GM12892 (cell line): ENCODE measurements at regions not wholly inside any gene's neighbourhood (a gene's known extent, or its start where the extent isn't known, plus 50 kb on each side); places are given as distances from the start of the nearest gene placed in this dataset.

Experiments
- DNase-seq: peaks from one replicate; pipeline ENCODE4 v3.0.0; 2011; ENCODE audit not compliant: insufficient read length
- FAIRE-seq: peaks from 2 replicates; lab custom pipeline; 2011; peaks lifted over from hg19 to GRCh38; lab: Jason Lieb, UNC
- POLR2A ChIP-seq: IDR thresholded peaks from 2 replicates; pipeline ENCODE4 v1.6.1; 2011; ENCODE audit warnings: low read depth, low read length, control low read depth
- POLR2AphosphoS5 ChIP-seq: IDR thresholded peaks from 2 replicates; pipeline ENCODE4 v1.6.1; 2011; ENCODE audit warnings: low read depth, low read length, control low read depth
- TAF1 ChIP-seq: IDR thresholded peaks from 2 replicates; pipeline ENCODE4 v1.6.1; 2011; ENCODE audit warnings: low read depth, mild to moderate bottlenecking, control low read depth, low read length, borderline replicate concordance

DNA sequence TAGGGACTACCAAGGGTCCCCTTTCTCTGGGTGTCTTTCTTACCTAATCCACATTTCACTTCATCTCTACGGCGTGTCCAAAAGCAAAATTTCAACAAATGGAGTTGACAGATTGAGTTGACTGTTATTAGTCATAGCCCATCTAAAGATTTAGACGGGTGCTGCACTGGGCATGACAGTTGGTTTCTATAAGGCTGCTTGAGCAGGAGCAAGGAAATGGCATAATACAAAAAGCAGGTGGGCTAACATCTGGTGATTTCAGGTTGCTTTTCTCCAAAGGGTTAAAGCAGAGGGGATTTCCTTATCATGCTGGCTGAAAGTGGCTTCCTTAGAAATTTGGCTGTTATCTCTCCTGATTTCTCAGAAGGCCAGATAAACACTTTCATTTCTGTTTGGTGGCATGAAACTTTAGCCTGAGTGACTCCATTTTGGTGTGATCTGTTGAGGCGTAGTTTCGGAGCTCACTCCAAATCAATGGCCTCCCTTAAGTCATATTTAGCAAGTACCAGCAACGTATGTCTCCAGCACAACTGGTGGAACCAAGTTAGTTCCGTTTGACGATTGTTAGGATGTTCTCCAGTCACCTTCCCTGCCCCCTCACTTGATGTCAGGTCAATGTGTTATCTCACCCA lies 440.4 kb downstream of the FGF9 start:
- FAIRE-seq: peak; percentile 57
- no peak for DNase-seq

GRCh38 chr13:22111961-22112360 lies 441.1 kb downstream of the FGF9 start:
- no peak for TF ChIP-seq POLR2A
- no peak for TF ChIP-seq TAF1
- no peak for TF ChIP-seq POLR2AphosphoS5
- FAIRE-seq (peak; percentile 54), DNase-seq (no peak)

More for the DNA sequence above, 440.4 kb downstream of the FGF9 start:
- TF ChIP-seq TAF1: no peak
- TF ChIP-seq POLR2A: no peak
- TF ChIP-seq POLR2AphosphoS5: no peak

GRCh38 chr13:22112956-22113745 lies 442.3 kb downstream of the FGF9 start:
- TF ChIP-seq POLR2A (no peak), POLR2AphosphoS5 (no peak), TAF1 (no peak)
- FAIRE-seq (peak; percentile 42), DNase-seq (no peak)

GRCh38 chr13:22114630-22115311 lies 443.9 kb downstream of the FGF9 start:
- FAIRE-seq: peak; percentile 90
- peak; percentile 44 for DNase-seq
- TF ChIP-seq POLR2A (0 out of 2 replicates have a peak, but pooled peaks have one; percentile 24), POLR2AphosphoS5 (no peak), TAF1 (no peak)

GRCh38 chr13:22118158-22118557 lies 447.3 kb downstream of the FGF9 start:
- no peak for TF ChIP-seq TAF1
- DNase-seq (no peak), FAIRE-seq (peak; percentile 33)

GRCh38 chr13:22120646-22121045 lies 449.8 kb downstream of the FGF9 start:
- TF ChIP-seq POLR2A: no peak
- no peak for TF ChIP-seq POLR2AphosphoS5
- no peak for TF ChIP-seq TAF1
- DNase-seq (no peak), FAIRE-seq (no peak)

DNA sequence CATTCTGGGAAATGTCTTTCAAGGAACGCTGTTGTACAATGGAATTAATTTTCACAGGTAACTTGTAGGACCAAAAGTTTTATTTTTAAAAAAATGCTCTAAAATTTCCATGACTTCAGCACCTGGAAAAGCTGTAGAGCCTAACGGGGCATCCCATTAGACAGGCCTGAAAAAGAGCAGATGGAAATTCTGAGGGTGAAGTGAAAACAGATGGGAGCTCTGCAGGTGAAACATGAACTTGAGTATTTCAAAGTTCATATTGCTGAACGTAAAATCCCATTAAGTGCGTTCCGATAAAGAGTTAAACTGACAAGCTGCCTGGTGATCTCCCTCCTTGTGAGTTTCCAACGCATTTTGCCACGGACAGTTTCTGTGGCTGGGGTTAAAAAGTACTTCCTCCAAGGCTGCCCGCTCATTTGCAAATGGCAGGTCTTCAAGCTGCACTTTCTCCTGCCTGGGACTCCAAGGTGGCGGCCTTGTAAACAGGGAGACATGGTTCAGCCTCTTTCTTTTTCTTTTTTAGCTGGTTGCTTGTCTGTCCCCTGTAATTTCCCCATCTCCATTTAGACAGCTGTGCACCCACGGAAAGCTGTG lies 450.4 kb downstream of the FGF9 start:
- TF ChIP-seq TAF1 (no peak), POLR2A (no peak), POLR2AphosphoS5 (no peak)
- no peak for DNase-seq
- FAIRE-seq: no peak

- FAIRE-seq: peak; percentile 48
- TF ChIP-seq POLR2AphosphoS5: no peak
- TF ChIP-seq POLR2A: no peak
- no peak for TF ChIP-seq TAF1
- no peak for DNase-seq
Observed at GRCh38 chr13:22126433-22127021, 455.7 kb downstream of the FGF9 start.

DNA sequence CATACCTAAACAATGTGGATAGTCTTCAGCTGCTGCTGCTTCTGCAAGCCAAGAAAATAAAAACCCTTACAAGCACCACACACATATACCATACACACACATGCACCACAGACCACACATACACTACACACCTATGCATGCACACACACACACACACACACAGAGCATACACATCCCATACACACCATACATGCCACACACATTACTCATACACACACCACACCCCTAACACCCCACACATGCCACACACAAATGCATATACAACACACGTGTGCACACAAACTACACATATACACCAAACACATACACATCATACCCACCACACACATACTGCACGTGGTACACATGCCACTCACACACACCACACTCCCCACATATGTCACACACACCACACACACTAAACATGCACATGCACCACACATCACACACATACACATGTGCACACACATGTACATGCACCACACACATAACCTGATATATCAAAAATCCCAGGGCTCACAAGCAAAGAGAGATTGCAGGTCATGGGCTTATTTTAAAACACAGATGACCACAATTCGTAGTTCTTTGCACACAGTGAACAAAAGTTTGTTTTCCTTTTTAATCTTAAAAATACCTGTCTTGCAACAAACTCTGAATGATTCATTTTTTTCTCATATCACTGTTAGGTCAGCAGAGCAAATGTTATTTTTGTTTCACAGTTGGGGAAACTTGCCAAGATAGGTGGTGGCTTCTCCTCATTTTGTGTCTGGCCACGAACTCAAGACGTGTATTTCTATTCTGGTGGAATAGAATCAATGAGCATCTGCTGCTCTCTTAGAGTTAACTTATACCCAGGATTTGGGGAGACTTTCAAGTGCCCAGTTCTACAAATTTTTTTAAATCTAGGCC lies 456.6 kb downstream of the FGF9 start:
- TF ChIP-seq TAF1 (no peak), POLR2A (no peak), POLR2AphosphoS5 (no peak)
- DNase-seq: no peak
- peak; percentile 86 for FAIRE-seq

DNA sequence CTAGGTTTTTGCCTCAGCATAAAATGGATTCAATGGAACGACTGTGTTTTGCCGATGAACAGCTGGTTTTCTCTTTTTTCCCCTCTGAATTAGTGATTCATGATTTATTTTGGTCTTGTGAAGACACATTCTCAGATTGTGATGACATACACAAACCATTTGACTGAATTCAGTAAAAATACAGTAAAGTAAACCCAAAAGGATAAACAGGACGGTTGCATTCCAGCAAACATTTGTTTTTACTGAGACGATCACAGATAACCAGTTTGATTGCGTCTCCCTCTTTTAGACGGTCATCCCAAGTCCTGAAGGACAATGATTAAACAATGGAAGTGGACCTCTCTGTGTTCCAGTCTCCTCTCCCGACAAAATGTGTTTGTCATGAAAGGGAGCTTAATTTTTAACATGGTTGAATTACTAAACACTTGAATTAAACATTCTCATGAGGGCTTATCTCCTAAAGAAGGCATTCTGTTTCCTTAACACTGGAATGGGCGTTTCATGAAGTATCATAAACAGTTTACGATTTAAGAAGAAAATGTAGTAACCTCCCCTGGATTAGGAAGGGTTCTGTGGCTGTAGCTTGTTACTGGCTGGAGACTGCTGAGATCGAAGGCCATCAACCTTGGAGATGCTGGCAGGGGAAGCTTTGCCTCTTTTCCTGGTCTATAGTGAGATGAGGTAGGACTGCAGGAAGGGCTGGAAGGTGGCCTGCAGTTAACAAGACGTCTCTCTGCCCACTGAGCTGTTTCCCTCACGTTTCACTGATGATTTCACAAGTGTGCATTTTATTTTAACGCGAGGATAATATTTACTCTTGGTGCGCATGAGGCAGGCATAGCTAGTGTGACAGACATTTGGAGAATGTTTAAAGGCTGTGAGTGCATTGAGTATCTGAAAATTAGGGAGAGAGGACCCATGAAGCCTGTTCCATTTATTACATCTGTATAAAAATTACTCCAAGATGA lies 457.9 kb downstream of the FGF9 start:
- TF ChIP-seq POLR2AphosphoS5 (no peak), TAF1 (no peak), POLR2A (no peak)
- no peak for DNase-seq
- no peak for FAIRE-seq

DNA sequence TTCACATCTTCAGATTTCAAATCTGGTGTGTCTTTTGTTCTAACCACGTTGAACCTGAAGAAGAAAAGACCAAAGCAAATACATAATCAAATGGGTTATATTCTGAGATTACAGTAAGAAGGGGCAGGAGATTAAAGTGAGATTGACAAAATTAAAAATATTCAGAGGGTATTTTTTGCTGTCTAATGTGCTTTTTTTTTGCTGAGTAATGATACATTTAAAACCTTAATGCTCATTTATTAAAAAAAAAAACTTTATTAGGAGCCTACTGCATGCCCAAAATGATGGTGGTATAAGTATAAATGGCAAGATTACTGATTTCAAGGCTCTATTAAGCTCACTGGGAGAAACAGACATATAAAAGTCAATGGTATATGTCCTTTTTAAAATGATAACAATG lies 459.4 kb downstream of the FGF9 start:
- no peak for TF ChIP-seq POLR2AphosphoS5
- no peak for TF ChIP-seq TAF1
- no peak for TF ChIP-seq POLR2A
- FAIRE-seq (no peak), DNase-seq (no peak)
